OCI-LY7 (cell line): ENCODE measurements at regions not wholly inside any gene's neighbourhood (a gene's known extent, or its start where the extent isn't known, plus 50 kb on each side); places are given as distances from the start of the nearest gene placed in this dataset.

Source experiments
- BruUV-seq: library from RNA; stranded (reverse); fragments of 400-500 nt; replicated peaks from 2 replicates; lab custom pipeline; 2021; lab: Mats Ljungman, UMichigan
- CTCF ChIA-PET: fragments of 300-600 bp; sonication (Branson Sonifier 250); formaldehyde crosslinking; loops from one replicate; lab custom pipeline; 2022; ENCODE audit warnings: antibody characterized with exemption; ENCODE audit not compliant: unreplicated experiment; lab: Charles Lee
- POLR2A ChIA-PET: fragments of 300-600 bp; sonication (Branson Sonifier 250); formaldehyde crosslinking; loops from one replicate; lab custom pipeline; 2022; ENCODE audit warnings: antibody characterized with exemption; lab: Charles Lee
- DNase-seq: peaks from one replicate; pipeline ENCODE4 v3.0.0-alpha.2; 2015; ENCODE audit warnings: low spot score
- H2AFZ ChIP-seq: fragments of 200-600 bp; sonication (generic), shearing (Covaris generic); 2 replicates; pipeline ENCODE4 v1.6.1; 2014; ENCODE audit warnings: mild to moderate bottlenecking, antibody characterized with exemption, low read length, moderate library complexity
- H3K27ac ChIP-seq: fragments of 200-600 bp; sonication (generic); 2 replicates; pipeline ENCODE4 v1.5.1; 2014; ENCODE audit warnings: mixed run types, low read depth, mild to moderate bottlenecking, moderate library complexity, low read length, inconsistent platforms; ENCODE audit not compliant: poor library complexity, severe bottlenecking
- H3K36me3 ChIP-seq: fragments of 200-600 bp; sonication (generic); 2 replicates; pipeline ENCODE4 v1.6.1; 2014; ENCODE audit warnings: mild to moderate bottlenecking, antibody characterized with exemption, low read length, moderate library complexity, mixed read lengths; ENCODE audit not compliant: insufficient read depth
- H3K4me1 ChIP-seq: fragments of 200-600 bp; sonication (generic); 2 replicates; pipeline ENCODE4 v1.5.1; 2014; ENCODE audit warnings: mild to moderate bottlenecking, low read length; ENCODE audit not compliant: insufficient read depth, poor library complexity, severe bottlenecking
- H3K4me2 ChIP-seq: fragments of 200-600 bp; sonication (generic); 2 replicates; pipeline ENCODE4 v1.6.1; 2014; ENCODE audit warnings: mild to moderate bottlenecking, low read length
- H3K4me3 ChIP-seq: fragments of 200-600 bp; sonication (generic); 2 replicates; pipeline ENCODE4 v1.5.1; 2014; ENCODE audit warnings: mild to moderate bottlenecking, low read depth, low read length; ENCODE audit not compliant: poor library complexity, severe bottlenecking
- H3K79me2 ChIP-seq: fragments of 200-600 bp; sonication (generic); 2 replicates; pipeline ENCODE4 v1.6.1; 2016; ENCODE audit warnings: low read depth, mild to moderate bottlenecking, low read length, moderate library complexity, mixed read lengths; ENCODE audit not compliant: insufficient read depth
- H3K9me2 ChIP-seq: fragments of 200-600 bp; sonication (generic); 2 replicates; pipeline ENCODE4 v1.6.1; 2016; ENCODE audit warnings: mild to moderate bottlenecking, low read length, mixed read lengths; ENCODE audit not compliant: insufficient read depth
- H3K9me3 ChIP-seq: fragments of 200-600 bp; sonication (generic); 2 replicates; pipeline ENCODE4 v1.6.1; 2014; ENCODE audit warnings: mild to moderate bottlenecking, mixed run types, low read length, mixed read lengths
- H4K20me1 ChIP-seq: fragments of 200-600 bp; sonication (generic); 2 replicates; pipeline ENCODE4 v1.6.1; 2014; ENCODE audit warnings: mild to moderate bottlenecking, antibody characterized with exemption, low read length, moderate library complexity, mixed read lengths; ENCODE audit not compliant: insufficient read depth
- EZH2phosphoT487 ChIP-seq: fragments of 200-600 bp; sonication (generic); IDR thresholded peaks from 2 replicates; pipeline ENCODE4 v1.6.1; 2018; ENCODE audit warnings: low read depth, borderline replicate concordance, mild to moderate bottlenecking, mixed run types, antibody characterized with exemption, low read length, moderate library complexity, mixed read lengths
- intact Hi-C: fragments of 100-400 bp; cut with micrococcal nuclease; formaldehyde crosslinking; loops from one replicate; pipeline ENCODE4 v1.10.0; 2022; ENCODE audit not compliant: unreplicated experiment
- TF ChIP-seq, protein P1 (sequence below): fragments of 200-600 bp; sonication (generic); conservative IDR thresholded peaks from 2 replicates; pipeline ENCODE4 v1.5.1; 2014; ENCODE audit warnings: mild to moderate bottlenecking, antibody characterized with exemption, low read length, moderate library complexity, mixed read lengths

DNA sequence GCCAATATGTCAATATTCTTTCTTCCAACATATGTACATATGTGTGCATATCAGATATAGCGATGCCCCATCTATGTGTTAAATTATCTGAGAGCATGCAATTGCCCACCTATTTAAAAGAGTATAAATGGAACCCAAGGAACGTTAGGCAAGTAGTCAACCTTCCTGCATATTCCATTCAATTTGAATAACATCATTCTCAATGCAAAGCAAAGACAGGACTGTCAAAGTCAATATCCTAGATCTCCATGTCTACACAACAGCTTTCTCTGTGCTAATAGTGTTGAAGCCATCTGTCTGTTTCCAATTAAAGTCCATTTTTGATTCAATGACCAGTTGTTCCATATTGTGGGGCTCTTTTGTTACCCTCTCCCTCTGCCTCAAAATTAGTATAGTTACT lies 85.3 kb upstream of the COX7C start:
- no peak for DNase-seq
- TF ChIP-seq, protein P1, sequence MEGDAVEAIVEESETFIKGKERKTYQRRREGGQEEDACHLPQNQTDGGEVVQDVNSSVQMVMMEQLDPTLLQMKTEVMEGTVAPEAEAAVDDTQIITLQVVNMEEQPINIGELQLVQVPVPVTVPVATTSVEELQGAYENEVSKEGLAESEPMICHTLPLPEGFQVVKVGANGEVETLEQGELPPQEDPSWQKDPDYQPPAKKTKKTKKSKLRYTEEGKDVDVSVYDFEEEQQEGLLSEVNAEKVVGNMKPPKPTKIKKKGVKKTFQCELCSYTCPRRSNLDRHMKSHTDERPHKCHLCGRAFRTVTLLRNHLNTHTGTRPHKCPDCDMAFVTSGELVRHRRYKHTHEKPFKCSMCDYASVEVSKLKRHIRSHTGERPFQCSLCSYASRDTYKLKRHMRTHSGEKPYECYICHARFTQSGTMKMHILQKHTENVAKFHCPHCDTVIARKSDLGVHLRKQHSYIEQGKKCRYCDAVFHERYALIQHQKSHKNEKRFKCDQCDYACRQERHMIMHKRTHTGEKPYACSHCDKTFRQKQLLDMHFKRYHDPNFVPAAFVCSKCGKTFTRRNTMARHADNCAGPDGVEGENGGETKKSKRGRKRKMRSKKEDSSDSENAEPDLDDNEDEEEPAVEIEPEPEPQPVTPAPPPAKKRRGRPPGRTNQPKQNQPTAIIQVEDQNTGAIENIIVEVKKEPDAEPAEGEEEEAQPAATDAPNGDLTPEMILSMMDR: no peak
- TF ChIP-seq EZH2phosphoT487: no peak
- no peaks in the 10 kb centered on the region for H3K4me1 ChIP-seq
- ChIA-PET POLR2A (no interaction called here), CTCF (no interaction called here)
- no peak overlapping the region for H3K27ac ChIP-seq
- H2AFZ ChIP-seq: no peak overlapping the region
- H3K9me3 ChIP-seq: no peaks in the 10 kb centered on the region
- no peaks in the 10 kb centered on the region for H3K9me2 ChIP-seq
- intact Hi-C loops: no loop called here
- H4K20me1 ChIP-seq: no peaks in the 10 kb centered on the region
- no peak overlapping the region for H3K4me2 ChIP-seq
- BruUV-seq: no TSS peak
- H3K4me3 ChIP-seq: no peak overlapping the region
- no peaks in the 10 kb centered on the region for H3K36me3 ChIP-seq
- no peaks in the 10 kb centered on the region for H3K79me2 ChIP-seq

DNA sequence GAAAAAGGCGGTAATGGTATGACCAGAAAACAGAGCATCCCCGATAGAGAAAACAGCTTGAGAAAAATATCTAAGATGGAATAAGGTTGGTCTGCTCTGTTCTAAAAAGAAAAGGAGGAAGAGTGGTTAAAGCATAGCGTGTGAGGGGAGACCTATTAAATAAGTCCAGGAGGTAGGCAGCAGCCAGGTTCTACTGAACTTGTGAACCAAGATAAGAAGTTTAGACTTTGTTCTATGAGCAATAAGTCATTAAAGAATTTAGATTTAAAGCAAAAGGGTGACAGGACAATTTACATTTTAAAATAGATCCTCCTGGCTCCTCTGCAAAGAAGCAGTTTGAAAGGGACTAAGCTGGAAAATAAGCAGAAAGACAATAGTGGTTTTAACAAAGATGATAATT lies 81.3 kb upstream of the COX7C start:
- Histone ChIP-seq H3K9me2 (no peaks in the 10 kb centered on the region), H2AFZ (no peak overlapping the region), H3K79me2 (no peaks in the 10 kb centered on the region), H3K9me3 (no peaks in the 10 kb centered on the region), H3K4me1 (no peaks in the 10 kb centered on the region), H3K4me3 (no peak overlapping the region), H3K36me3 (no peaks in the 10 kb centered on the region), H4K20me1 (no peaks in the 10 kb centered on the region), H3K4me2 (no peak overlapping the region), H3K27ac (no peak overlapping the region)
- TF ChIP-seq EZH2phosphoT487: no peak
- TF ChIP-seq, protein P1: no peak
- no TSS peak for BruUV-seq
- no peak for DNase-seq
- ChIA-PET CTCF (no interaction called here), POLR2A (interaction anchor here (0.6 kb wide), 1 partner anchor 535 kb away, joined by 3 read pairs; no protein-coding TSS in a partner anchor)
- intact Hi-C loops: no loop called here

DNA sequence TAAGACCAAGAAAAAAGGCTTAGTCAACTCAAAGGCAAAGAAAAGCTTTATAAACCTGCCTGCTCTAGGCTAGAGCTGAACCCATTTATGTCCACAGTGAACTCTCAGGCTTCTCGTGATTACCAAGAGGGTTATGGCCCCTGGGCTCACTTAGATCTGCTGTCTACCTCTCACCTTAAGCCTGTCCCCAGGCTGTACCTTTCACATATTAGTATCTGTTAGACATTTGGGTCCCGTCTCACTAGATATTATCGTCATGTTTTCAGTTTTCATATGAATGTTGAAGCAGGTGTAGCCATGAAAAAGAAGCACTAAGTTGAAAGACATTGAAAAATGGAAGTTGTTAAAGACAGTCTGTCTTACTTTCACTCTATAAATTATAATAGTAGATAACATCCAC lies 75.2 kb upstream of the COX7C start:
- POLR2A ChIA-PET: interaction anchor here (1.5 kb wide), 1 partner anchor 12 kb away, joined by 3 read pairs; no protein-coding TSS in a partner anchor
- 0 out of 2 replicates have a peak, but pooled peaks cover 4% of the 10 kb centered on the region for H3K9me2 ChIP-seq
- CTCF ChIA-PET: no interaction called here
- H3K27ac ChIP-seq: no peak overlapping the region
- H2AFZ ChIP-seq: no peak overlapping the region
- H3K79me2 ChIP-seq: no peaks in the 10 kb centered on the region
- H3K9me3 ChIP-seq: no peaks in the 10 kb centered on the region
- no peak for TF ChIP-seq EZH2phosphoT487
- TF ChIP-seq, protein P1: no peak
- intact Hi-C loops: no loop called here
- H4K20me1 ChIP-seq: no peaks in the 10 kb centered on the region
- no peak overlapping the region for H3K4me2 ChIP-seq
- BruUV-seq: no TSS peak
- H3K36me3 ChIP-seq: no peaks in the 10 kb centered on the region
- no peak overlapping the region for H3K4me3 ChIP-seq
- DNase-seq: no peak
- H3K4me1 ChIP-seq: no peaks in the 10 kb centered on the region
